Osteoblast (primary cell): ENCODE measurements at regions not wholly inside any gene's neighbourhood (a gene's known extent, or its start where the extent isn't known, plus 50 kb on each side); places are given as distances from the start of the nearest gene placed in this dataset.
"Not testable (repeated sequence)": the region's sequence is repeated elsewhere in the genome, so short reads cannot be mapped to it uniquely, and the experiment has no call there.

Experiments
- DNase-seq: peaks from one replicate; pipeline ENCODE4 v3.0.0; 2011; ENCODE audit warnings: low spot score, mixed read lengths; ENCODE audit not compliant: insufficient read length; ENCODE audit errors: missing footprints
- H2AFZ ChIP-seq: 2 replicates; pipeline ENCODE4 v1.6.0; 2011; ENCODE audit warnings: mild to moderate bottlenecking, low read length
- H3K27ac ChIP-seq: 2 replicates; pipeline ENCODE4 v1.5.1; 2011; ENCODE audit warnings: mild to moderate bottlenecking, low read depth, low read length, moderate library complexity
- H3K27me3 ChIP-seq: 2 replicates; pipeline ENCODE4 v1.6.0; 2012; ENCODE audit warnings: mild to moderate bottlenecking, control low read depth, inconsistent platforms, low read length, moderate library complexity; ENCODE audit not compliant: insufficient read depth
- H3K36me3 ChIP-seq: 2 replicates; pipeline ENCODE4 v1.5.1; 2011; ENCODE audit warnings: mild to moderate bottlenecking, low read length, control low read depth, moderate library complexity; ENCODE audit not compliant: insufficient read depth
- H3K4me1 ChIP-seq: 2 replicates; pipeline ENCODE4 v1.5.1; 2011; ENCODE audit warnings: mild to moderate bottlenecking, low read length, control low read depth, moderate library complexity; ENCODE audit not compliant: insufficient read depth
- H3K4me2 ChIP-seq: 2 replicates; pipeline ENCODE4 v1.6.0; 2011; ENCODE audit warnings: mild to moderate bottlenecking, low read length; ENCODE audit not compliant: insufficient read depth
- H3K4me3 ChIP-seq: fragments of 200-600 bp; sonication (generic); 3 replicates; pipeline ENCODE4 v1.5.1; 2012; ENCODE audit warnings: mild to moderate bottlenecking, low read length, inconsistent platforms; ENCODE audit not compliant: insufficient read depth
- H3K79me2 ChIP-seq: 2 replicates; pipeline ENCODE4 v1.6.0; 2012; ENCODE audit warnings: mild to moderate bottlenecking, low read length, control low read depth, inconsistent platforms; ENCODE audit not compliant: insufficient read depth
- H3K9me3 ChIP-seq: 2 replicates; pipeline ENCODE4 v1.5.1; 2011; ENCODE audit warnings: low read depth, low read length, control low read depth
- H4K20me1 ChIP-seq: 2 replicates; pipeline ENCODE4 v1.6.0; 2012; ENCODE audit warnings: mild to moderate bottlenecking, low read length, control low read depth; ENCODE audit not compliant: insufficient read depth
- TF ChIP-seq, protein P1 (sequence below): IDR thresholded peaks from 2 replicates; pipeline ENCODE4 v1.5.1; 2011; ENCODE audit warnings: mild to moderate bottlenecking, low read depth, low read length, moderate library complexity; ENCODE audit errors: extremely low read depth

DNA sequence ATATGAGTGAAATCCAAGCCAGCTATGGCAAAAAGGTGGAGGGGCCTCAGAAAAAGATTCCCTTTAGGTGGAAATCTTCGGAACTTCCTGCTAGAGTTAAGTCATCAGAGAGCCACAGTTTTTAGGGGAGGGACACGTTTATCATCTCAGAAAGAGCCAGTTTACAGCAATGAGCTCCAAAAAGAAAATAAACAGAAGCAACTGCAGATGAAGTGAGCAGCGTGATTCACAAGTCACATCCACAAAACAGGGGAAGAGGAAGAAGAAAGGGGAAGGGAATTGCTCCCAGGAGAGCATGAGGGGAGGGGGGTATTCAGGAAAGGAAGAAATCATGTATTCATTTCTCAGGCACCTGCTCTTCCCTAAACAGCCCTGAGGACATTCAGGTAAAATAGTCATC lies 156.2 kb upstream of the FOXK1 start:
- no peaks in the 10 kb centered on the region for H3K4me1 ChIP-seq
- no peak overlapping the region for H3K4me2 ChIP-seq
- H3K36me3 ChIP-seq = no peaks in the 10 kb centered on the region
- TF ChIP-seq, protein P1, sequence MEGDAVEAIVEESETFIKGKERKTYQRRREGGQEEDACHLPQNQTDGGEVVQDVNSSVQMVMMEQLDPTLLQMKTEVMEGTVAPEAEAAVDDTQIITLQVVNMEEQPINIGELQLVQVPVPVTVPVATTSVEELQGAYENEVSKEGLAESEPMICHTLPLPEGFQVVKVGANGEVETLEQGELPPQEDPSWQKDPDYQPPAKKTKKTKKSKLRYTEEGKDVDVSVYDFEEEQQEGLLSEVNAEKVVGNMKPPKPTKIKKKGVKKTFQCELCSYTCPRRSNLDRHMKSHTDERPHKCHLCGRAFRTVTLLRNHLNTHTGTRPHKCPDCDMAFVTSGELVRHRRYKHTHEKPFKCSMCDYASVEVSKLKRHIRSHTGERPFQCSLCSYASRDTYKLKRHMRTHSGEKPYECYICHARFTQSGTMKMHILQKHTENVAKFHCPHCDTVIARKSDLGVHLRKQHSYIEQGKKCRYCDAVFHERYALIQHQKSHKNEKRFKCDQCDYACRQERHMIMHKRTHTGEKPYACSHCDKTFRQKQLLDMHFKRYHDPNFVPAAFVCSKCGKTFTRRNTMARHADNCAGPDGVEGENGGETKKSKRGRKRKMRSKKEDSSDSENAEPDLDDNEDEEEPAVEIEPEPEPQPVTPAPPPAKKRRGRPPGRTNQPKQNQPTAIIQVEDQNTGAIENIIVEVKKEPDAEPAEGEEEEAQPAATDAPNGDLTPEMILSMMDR = no peak
- no peaks in the 10 kb centered on the region for H4K20me1 ChIP-seq
- H3K27me3 ChIP-seq = no peaks in the 10 kb centered on the region
- no peaks in the 10 kb centered on the region for H3K79me2 ChIP-seq
- H2AFZ ChIP-seq = no peak overlapping the region
- H3K27ac ChIP-seq = no peak overlapping the region
- no peak overlapping the region for H3K4me3 ChIP-seq
- H3K9me3 ChIP-seq = no peaks in the 10 kb centered on the region
- DNase-seq = no peak

DNA sequence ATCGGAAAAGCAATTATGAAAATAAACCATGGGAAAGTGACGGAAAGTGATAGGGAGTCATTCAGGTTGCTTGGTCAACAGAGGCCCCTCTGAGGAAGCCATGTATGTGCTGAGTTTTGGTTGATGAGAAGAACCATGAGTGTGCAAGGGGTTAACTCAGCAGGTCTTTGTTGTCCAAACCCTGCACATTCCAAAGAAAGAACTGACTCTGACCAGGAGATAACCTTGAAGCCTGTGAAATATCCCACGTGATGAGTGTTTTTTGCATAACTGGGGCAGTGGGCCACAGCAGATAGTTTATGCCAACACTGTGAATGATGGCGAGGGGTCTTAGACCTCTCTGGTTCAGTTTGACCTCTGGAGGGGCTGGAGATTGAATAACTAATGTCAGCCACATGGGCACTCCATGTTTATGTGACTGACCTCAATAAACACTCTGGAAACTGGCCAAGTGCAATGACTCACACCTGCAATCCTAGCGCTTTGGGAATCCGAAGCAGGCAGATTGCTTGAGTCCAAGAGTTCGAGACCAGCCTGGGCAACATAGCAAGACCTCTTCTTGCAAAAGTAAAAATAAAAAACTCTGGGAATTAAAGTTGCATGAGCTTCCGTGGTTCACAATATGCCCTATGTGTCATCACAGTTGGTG lies 154.0 kb upstream of the FOXK1 start:
- DNase-seq = no peak
- H3K27me3 ChIP-seq = no peaks in the 10 kb centered on the region
- no peak overlapping the region for H3K4me3 ChIP-seq
- no peaks in the 10 kb centered on the region for H4K20me1 ChIP-seq
- no peaks in the 10 kb centered on the region for H3K79me2 ChIP-seq
- no peak overlapping the region for H3K4me2 ChIP-seq
- TF ChIP-seq, protein P1 = no peak
- no peak overlapping the region for H3K27ac ChIP-seq
- no peaks in the 10 kb centered on the region for H3K9me3 ChIP-seq
- H3K4me1 ChIP-seq = no peaks in the 10 kb centered on the region
- H2AFZ ChIP-seq = no peak overlapping the region
- no peaks in the 10 kb centered on the region for H3K36me3 ChIP-seq

DNA sequence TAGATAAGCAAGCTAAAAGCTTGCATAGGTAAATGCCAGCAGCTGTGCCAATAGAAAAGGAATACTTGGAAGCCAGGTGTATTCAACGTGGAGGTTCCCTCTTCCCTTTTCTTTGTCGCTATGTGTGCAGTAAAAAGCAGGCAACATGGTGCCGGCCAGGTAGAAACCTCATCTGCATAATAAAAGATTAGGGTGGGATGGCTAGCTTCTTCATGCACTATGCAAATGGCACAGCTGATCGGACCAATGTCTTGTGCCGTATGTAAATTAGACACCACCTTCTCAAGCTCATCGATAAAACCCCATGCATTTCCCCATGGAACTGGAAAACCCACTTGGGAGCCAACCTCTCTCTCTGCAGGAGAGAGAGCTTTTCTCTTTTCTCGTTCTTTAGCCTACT lies 150.9 kb upstream of the FOXK1 start:
- Histone ChIP-seq H3K4me2 (no peak overlapping the region), H2AFZ (no peak overlapping the region), H3K27me3 (no peaks in the 10 kb centered on the region), H3K27ac (no peak overlapping the region), H4K20me1 (no peaks in the 10 kb centered on the region), H3K4me1 (no peaks in the 10 kb centered on the region), H3K36me3 (no peaks in the 10 kb centered on the region), H3K79me2 (no peaks in the 10 kb centered on the region), H3K9me3 (no peaks in the 10 kb centered on the region), H3K4me3 (no peak overlapping the region)
- DNase-seq = no peak
- TF ChIP-seq, protein P1 = no peak

DNA sequence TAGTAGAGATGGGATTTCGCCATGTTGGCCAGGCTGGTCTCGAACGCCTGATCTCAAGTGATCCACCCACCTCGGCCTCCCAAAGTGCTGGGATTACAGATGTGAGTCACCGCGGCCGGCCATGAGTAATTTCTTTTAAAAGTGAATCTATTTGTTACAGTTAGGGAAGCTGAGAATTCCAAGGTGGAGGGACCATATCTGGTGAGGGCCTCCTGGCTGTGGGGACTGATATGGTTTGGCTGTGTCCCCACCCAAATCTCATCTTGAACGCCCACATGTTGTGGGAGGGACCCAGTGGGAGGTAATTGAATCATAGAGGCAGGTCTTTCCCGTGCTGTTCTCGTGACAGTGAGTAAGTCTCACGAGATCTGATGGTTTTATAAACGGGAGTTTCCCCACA lies 148.8 kb upstream of the FOXK1 start:
- H3K36me3 ChIP-seq, H3K4me2 ChIP-seq, H4K20me1 ChIP-seq, H2AFZ ChIP-seq, H3K79me2 ChIP-seq, H3K4me1 ChIP-seq, H3K4me3 ChIP-seq, DNase-seq, H3K27ac ChIP-seq, H3K27me3 ChIP-seq, H3K9me3 ChIP-seq: not testable (repeated sequence)
